ENCODE measurements at regions not wholly inside any gene's neighbourhood (a gene's known extent, or its start where the extent isn't known, plus 50 kb on each side); places are given as distances from the start of the nearest gene placed in this dataset.
"Not testable (repeated sequence)": the region's sequence is repeated elsewhere in the genome, so short reads cannot be mapped to it uniquely, and the experiment has no call there.

- not testable (repeated sequence) for DNase-seq (ENCODE audit: low spot score)
Measured at GRCh38 chr2:37722971-37723370, 51.5 kb upstream of the CDC42EP3 start.

GRCh38 chr2:37730037-37730818 lies 58.8 kb upstream of the CDC42EP3 start:
- no peak for TF ChIP-seq CTCF (IDR thresholded peaks at IDR 0.05; ENCODE audit: extremely low read depth, missing control alignments)
- DNase-seq (ENCODE audit: low spot score), result no peak

DNA sequence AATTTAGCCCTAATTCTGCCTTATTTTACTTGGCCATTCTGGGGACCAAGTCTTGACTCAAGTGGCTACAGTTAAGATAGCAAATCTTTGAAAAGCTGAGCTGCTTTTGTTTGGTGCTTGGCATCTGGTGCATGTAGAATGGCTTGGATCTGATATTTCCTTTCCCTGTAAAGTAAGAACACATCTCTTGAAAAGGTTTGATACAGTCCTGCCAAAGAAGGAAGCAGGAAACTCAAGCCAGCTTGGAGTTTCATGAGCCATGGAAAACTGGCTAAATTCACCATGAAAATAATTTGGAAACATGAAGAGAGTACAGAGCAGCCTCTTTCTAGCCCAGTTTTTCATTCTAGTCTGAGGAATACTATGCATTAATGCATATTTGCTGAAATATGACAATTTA lies 61.0 kb upstream of the CDC42EP3 start:
- DNase-seq (ENCODE audit: low spot score), result not testable (repeated sequence)

GRCh38 chr2:37733251-37733650 lies 61.8 kb upstream of the CDC42EP3 start:
- DNase-seq (ENCODE audit: low spot score), result no peak
- no peak for TF ChIP-seq CTCF (IDR thresholded peaks at IDR 0.05; ENCODE audit: extremely low read depth, missing control alignments)

DNA sequence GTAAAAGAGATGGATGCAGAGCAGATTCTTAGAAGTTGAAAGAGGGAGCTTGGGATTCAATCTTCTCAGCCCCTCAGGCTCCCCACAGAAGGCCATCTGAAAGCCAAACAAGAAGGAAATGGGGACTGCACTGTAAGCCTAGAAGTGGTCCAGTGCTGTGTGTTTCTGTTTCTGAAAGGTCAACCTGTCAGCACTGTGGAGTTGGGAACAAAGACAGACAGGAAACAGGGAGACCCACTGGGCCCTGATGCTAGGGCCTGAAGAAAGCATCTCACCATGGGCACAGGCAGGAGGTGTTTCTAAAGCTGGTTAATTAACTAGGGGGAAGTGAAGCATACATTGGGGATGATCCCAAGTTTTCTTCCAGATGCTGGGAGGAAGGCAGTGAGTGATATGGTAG lies 62.5 kb upstream of the CDC42EP3 start:
- not testable (repeated sequence) for DNase-seq (ENCODE audit: low spot score)

- DNase-seq (ENCODE audit: low spot score), result not testable (repeated sequence)
Measured at GRCh38 chr2:37734891-37735523, 63.6 kb upstream of the CDC42EP3 start.

GRCh38 chr2:37735524-37735910 lies 64.1 kb upstream of the CDC42EP3 start:
- DNase-seq (ENCODE audit: low spot score), result not testable (repeated sequence)

- no peak for DNase-seq (ENCODE audit: low spot score)
- no peak for TF ChIP-seq CTCF (IDR thresholded peaks at IDR 0.05; ENCODE audit: extremely low read depth, missing control alignments)
Measured at GRCh38 chr2:37737507-37737906, 66.1 kb upstream of the CDC42EP3 start.

GRCh38 chr2:37738266-37738885 lies 66.9 kb upstream of the CDC42EP3 start:
- no peak for TF ChIP-seq CTCF (IDR thresholded peaks at IDR 0.05; ENCODE audit: extremely low read depth, missing control alignments)

DNA sequence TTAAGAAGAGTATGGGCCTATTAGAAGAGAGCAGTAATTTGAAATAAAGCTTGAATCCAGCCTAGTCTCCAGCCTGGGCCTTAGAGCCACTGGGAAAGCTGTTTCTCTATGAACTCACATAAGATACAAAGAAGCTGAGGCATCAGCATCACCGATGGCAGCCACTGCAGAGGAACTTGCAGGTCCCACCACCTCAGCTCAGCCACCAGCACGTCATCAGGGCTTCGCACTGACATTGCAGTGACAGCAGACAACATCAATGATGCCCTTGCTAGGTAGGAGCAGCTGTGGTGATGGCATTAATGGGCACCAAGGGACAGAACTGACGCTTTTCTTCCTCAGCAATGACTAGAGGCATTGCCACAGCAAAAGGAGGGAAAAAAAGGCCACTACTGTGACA lies 67.7 kb upstream of the CDC42EP3 start:
- no peak for DNase-seq (ENCODE audit: low spot score)
- TF ChIP-seq CTCF (IDR thresholded peaks at IDR 0.05; ENCODE audit: extremely low read depth, missing control alignments), result no peak

More at GRCh38 chr2:37738266-37738885, 66.9 kb upstream of the CDC42EP3 start:
- no peak for DNase-seq (ENCODE audit: low spot score)
